GM12878 (cell line): ENCODE measurements at regions not wholly inside any gene's neighbourhood (a gene's known extent, or its start where the extent isn't known, plus 50 kb on each side); places are given as distances from the start of the nearest gene placed in this dataset.

ENCODE experiments used
- ATAC-seq: fragments of 200-7000 bp; cut with Tn5 transposase; 3 replicates; pipeline ENCODE4 v1.9.1; 2020; ENCODE audit warnings: mild to moderate bottlenecking, moderate library complexity
- BruUV-seq: library from RNA; stranded (reverse); fragments of 400-500 nt; replicated peaks from 2 replicates; lab custom pipeline; 2021; lab: Mats Ljungman, UMichigan
- CTCF ChIA-PET: fragments of 300-600 bp; sonication (Branson Sonifier 250); formaldehyde crosslinking; extraction: SDS; loops from one replicate; lab custom pipeline; 2021; ENCODE audit warnings: inconsistent platforms; lab: Yijun Ruan, JAX
- POLR2A ChIA-PET: fragments of 350-600 bp; formaldehyde crosslinking; extraction: SDS; loops from one replicate; lab custom pipeline; 2021; ENCODE audit warnings: inconsistent platforms; lab: Charles Lee
- RAD21 ChIA-PET: fragments of 300-600 bp; sonication (Branson Sonifier 250); formaldehyde crosslinking; loops from one replicate; lab custom pipeline; 2023; ENCODE audit warnings: antibody characterized with exemption; ENCODE audit not compliant: unreplicated experiment; lab: Charles Lee
- SMC1A ChIA-PET: fragments of 300-600 bp; sonication (Branson Sonifier 250); formaldehyde crosslinking; loops from one replicate; lab custom pipeline; 2023; ENCODE audit not compliant: unreplicated experiment, uncharacterized antibody; lab: Charles Lee
- DNase-seq: peaks from one replicate; pipeline ENCODE4 v3.0.0-alpha.2; 2011; ENCODE audit warnings: low read depth, low spot score
- FAIRE-seq: peaks from 3 replicates; lab custom pipeline; 2011; peaks lifted over from hg19 to GRCh38; lab: Jason Lieb, UNC
- H2AFZ ChIP-seq: 2 replicates; pipeline ENCODE4 v1.6.0; 2011; ENCODE audit warnings: low read depth, low read length, control low read depth; ENCODE audit not compliant: control insufficient read depth
- H3K27ac ChIP-seq: 2 replicates; pipeline ENCODE4 v1.5.1; 2011; ENCODE audit warnings: control low read depth; ENCODE audit not compliant: control insufficient read depth, insufficient read depth
- H3K27me3 ChIP-seq, 2 experiments: replicated peaks in 1 of 2; 2 replicates each; pipeline versions ENCODE4 v1.6.0 to v1.6.1; 2011; ENCODE audit warnings: low read length in 1 of 2; ENCODE audit not compliant: control insufficient read depth in 2 of 2, insufficient read depth in 2 of 2
- H3K36me3 ChIP-seq, 2 experiments: 2 replicates each; pipeline ENCODE4 v1.5.1; 2011; ENCODE audit warnings: low read length in 1 of 2; ENCODE audit not compliant: control insufficient read depth in 2 of 2, insufficient read depth in 2 of 2
- H3K4me1 ChIP-seq: 2 replicates; pipeline ENCODE4 v1.6.1; 2011; ENCODE audit warnings: mild to moderate bottlenecking, low read length, moderate library complexity, mixed read lengths; ENCODE audit not compliant: control insufficient read depth, insufficient read depth
- H3K4me2 ChIP-seq: 2 replicates; pipeline ENCODE4 v1.6.0; 2011; ENCODE audit warnings: control low read depth; ENCODE audit not compliant: control insufficient read depth, insufficient read depth
- H3K4me3 ChIP-seq: fragments of 200-600 bp; sonication (generic); 2 replicates; pipeline ENCODE4 v1.5.1; 2016
- H3K79me2 ChIP-seq: 2 replicates; pipeline ENCODE4 v1.6.0; 2011; ENCODE audit warnings: low read length; ENCODE audit not compliant: control insufficient read depth, insufficient read depth
- H3K9ac ChIP-seq: 2 replicates; pipeline ENCODE4 v1.8.0; 2011; ENCODE audit warnings: low read length, control low read depth, mixed read lengths; ENCODE audit not compliant: control insufficient read depth, insufficient read depth
- H3K9me3 ChIP-seq: replicated peaks from 3 replicates; pipeline ENCODE4 v1.5.1; 2011; ENCODE audit warnings: mild to moderate bottlenecking, low read length; ENCODE audit not compliant: control insufficient read depth, insufficient read depth
- H4K20me1 ChIP-seq: 2 replicates; pipeline ENCODE4 v1.6.0; 2011; ENCODE audit not compliant: control insufficient read depth, insufficient read depth
- ATF2 ChIP-seq: IDR thresholded peaks from 2 replicates; pipeline ENCODE4 v1.6.1; 2012; ENCODE audit warnings: low read length, inconsistent platforms
- CEBPB ChIP-seq, 2 experiments: fragments of 150-350 bp in 1 of 2; IDR thresholded peaks; 2 replicates each; pipeline ENCODE4 v1.6.1; 2012 to 2014; ENCODE audit warnings: low read depth in 2 of 2, low read length in 2 of 2, borderline replicate concordance in 1 of 2, inconsistent platforms in 1 of 2
- CHD1 ChIP-seq: IDR thresholded peaks from 2 replicates; pipeline ENCODE4 v1.6.1; 2012; ENCODE audit warnings: low read depth, low read length, improper control_type of control experiment
- EGR1 ChIP-seq, 2 experiments: IDR thresholded peaks; 1 replicate in 1 of 2; 2 replicates in 1 of 2; pipeline ENCODE4 v1.6.1; 2011 to 2012; ENCODE audit warnings: low read depth in 2 of 2, low read length in 2 of 2, borderline replicate concordance in 1 of 2, mild to moderate bottlenecking in 1 of 2, moderate library complexity in 1 of 2
- ESRRA ChIP-seq: IDR thresholded peaks from 2 replicates; pipeline ENCODE4 v1.6.1; 2012; ENCODE audit warnings: mild to moderate bottlenecking, low read length, improper control_type of control experiment
- HCFC1 ChIP-seq: fragments of 150-350 bp; IDR thresholded peaks from 2 replicates; pipeline ENCODE4 v1.6.1; 2014; ENCODE audit warnings: low read length
- HDAC2 ChIP-seq: fragments of 200-600 bp; sonication (generic); IDR thresholded peaks from 2 replicates; pipeline ENCODE4 v1.6.1; 2017
- JUND ChIP-seq: IDR thresholded peaks from 2 replicates; pipeline ENCODE4 v1.6.1; 2012; ENCODE audit warnings: low read depth, mild to moderate bottlenecking, low read length, improper control_type of control experiment, moderate library complexity
- KAT2A ChIP-seq: conservative IDR thresholded peaks from 2 replicates; pipeline ENCODE4 v1.6.1; 2011; ENCODE audit warnings: low read depth, low read length; ENCODE audit not compliant: control insufficient read depth
- MXI1 ChIP-seq: fragments of 150-350 bp; IDR thresholded peaks from 2 replicates; pipeline ENCODE4 v1.6.1; 2011; ENCODE audit warnings: low read depth, mild to moderate bottlenecking, inconsistent platforms, low read length, improper control_type of control experiment
- NR2C1 ChIP-seq: fragments of 450-650 bp; IDR thresholded peaks from 2 replicates; pipeline ENCODE4 v1.6.1; 2017; ENCODE audit warnings: antibody characterized with exemption, mild to moderate bottlenecking, moderate library complexity
- NR2C2 ChIP-seq: IDR thresholded peaks from 2 replicates; pipeline ENCODE4 v1.6.1; 2011; ENCODE audit warnings: borderline replicate concordance, low read depth; ENCODE audit not compliant: control insufficient read depth, insufficient read length
- PRDM15 ChIP-seq: fragments of 450-650 bp; formaldehyde crosslinking; IDR thresholded peaks from 2 replicates; pipeline ENCODE4 v1.4.0; 2020; ENCODE audit warnings: mild to moderate bottlenecking, moderate library complexity
- RAD21 ChIP-seq: IDR thresholded peaks from 2 replicates; pipeline ENCODE4 v1.6.1; 2011; ENCODE audit warnings: mild to moderate bottlenecking, low read depth, low read length, moderate library complexity; ENCODE audit not compliant: insufficient read depth
- RELA ChIP-seq: fragments of 450-650 bp; IDR thresholded peaks from 2 replicates; pipeline ENCODE4 v1.8.0; 2014; ENCODE audit warnings: borderline replicate concordance; ENCODE audit not compliant: partially characterized antibody
- WGBS: methylation state at CpG from one replicate; pipeline ENCODE4 v1.1.6; 2016; ENCODE audit warnings: low lambda C conversion rate; ENCODE audit not compliant: insufficient replicate concordance, insufficient coverage; ENCODE audit errors: missing lambda C conversion rate; 5-methylcytosine and 5-hydroxymethylcytosine counted together
- in situ Hi-C: fragments of 300-500 bp; cut with MboI; formaldehyde crosslinking; loops from 9 replicates; pipeline ENCODE4 v1.14.3; 2018; ENCODE audit warnings: mixed read lengths
- intact Hi-C: fragments of 100-400 bp; cut with micrococcal nuclease; formaldehyde crosslinking; loops from one replicate; pipeline ENCODE4 v1.14.2; 2022; ENCODE audit not compliant: unreplicated experiment

- Histone ChIP-seq H3K9me3 (no peaks in the 10 kb centered on the region), H3K27ac (no peak overlapping the region), H3K4me3 (no peak overlapping the region), H3K9ac (no peak overlapping the region), H3K36me3 (no peaks in the 10 kb centered on the region), H3K4me2 (no peak overlapping the region), H3K4me1 (no peaks in the 10 kb centered on the region), H2AFZ (no peak overlapping the region), H3K79me2 (no peaks in the 10 kb centered on the region), H3K27me3 (no peaks in the 10 kb centered on the region), H4K20me1 (no peaks in the 10 kb centered on the region)
- SMC1A ChIA-PET: no interaction called here
- no TSS peak for BruUV-seq
- TF ChIP-seq RELA (no peak), PRDM15 (no peak), JUND (no peak), HDAC2 (no peak)
- CTCF ChIA-PET: no interaction called here
- 18% methylated on average over 2 of the region's 2 CpGs for WGBS
- FAIRE-seq: no peak
- in situ Hi-C loops: loop anchor here (25.0 kb wide), 1 partner anchor 1485 kb away; no protein-coding TSS in a partner anchor
- intact Hi-C loops: no loop called here
- no peak for ATAC-seq
- POLR2A ChIA-PET: no interaction called here
- no peak for DNase-seq
- RAD21 ChIA-PET: no interaction called here
Observed at GRCh38 chr18:10322435-10322834, 132.0 kb upstream of the APCDD1 start.

- Histone ChIP-seq H3K27ac (no peak overlapping the region), H3K79me2 (no peaks in the 10 kb centered on the region), H3K4me1 (no peaks in the 10 kb centered on the region), H2AFZ (no peak overlapping the region), H4K20me1 (no peaks in the 10 kb centered on the region), H3K9me3 (no peaks in the 10 kb centered on the region), H3K4me3 (no peak overlapping the region), H3K4me2 (no peak overlapping the region), H3K27me3 (peaks cover 0 to 1% of the 10 kb centered on the region in 2 experiments; a peak in 2 of 4 replicates), H3K36me3 (no peaks in the 10 kb centered on the region), H3K9ac (no peak overlapping the region)
- ChIA-PET RAD21 (no interaction called here), CTCF (no interaction called here), SMC1A (no interaction called here), POLR2A (interaction anchor here (0.7 kb wide), 1 partner anchor 171 kb away, joined by 5 read pairs; no protein-coding TSS in a partner anchor)
- 43% methylated on average over 3 of the region's 3 CpGs for WGBS
- ATAC-seq: no peak
- intact Hi-C loops: no loop called here
- no peak for FAIRE-seq
- in situ Hi-C loops: no loop called here
- BruUV-seq: no TSS peak
- no peak for DNase-seq
- TF ChIP-seq EGR1 (IDR thresholded peaks at IDR 0.05; ENCODE audit: borderline replicate concordance in 1 of 2, low read depth in 2 of 2, low read length in 2 of 2) (no peak), CEBPB (IDR thresholded peaks at IDR 0.05; ENCODE audit: borderline replicate concordance in 1 of 2, low read depth in 2 of 2, low read length in 2 of 2) (no peak), ATF2 (no peak), RAD21 (no peak), KAT2A (no peak), ESRRA (no peak), CHD1 (no peak), MXI1 (no peak), NR2C1 (no peak), NR2C2 (no peak), HCFC1 (no peak)
Observed at GRCh38 chr18:10329101-10329500, 125.3 kb upstream of the APCDD1 start.
